Peyer's patch (tissue), 4 donors: ENCODE measurements at regions not wholly inside any gene's neighbourhood (a gene's known extent, or its start where the extent isn't known, plus 50 kb on each side); places are given as distances from the start of the nearest gene placed in this dataset.

Experiments used
- DNase-seq, 3 donors: peaks; one replicate each; pipeline ENCODE4 v3.0.0-alpha.2; 2017 to 2019
- H3K27ac ChIP-seq, 4 donors: fragments of 200-600 bp; sonication (generic); one replicate each; pipeline ENCODE4 v1.5.1; 2016 to 2019
- H3K27me3 ChIP-seq, 2 donors: fragments of 200-600 bp; sonication (generic); one replicate each; pipeline ENCODE4 v1.5.1; 2019
- H3K36me3 ChIP-seq, 3 donors: fragments of 200-600 bp; sonication (generic); one replicate each; pipeline ENCODE4 v1.5.1; 2016 to 2019
- H3K4me1 ChIP-seq, 4 donors: fragments of 200-600 bp; sonication (generic); one replicate each; pipeline ENCODE4 v1.5.1; 2016 to 2019
- H3K4me3 ChIP-seq, 4 donors: fragments of 200-600 bp; sonication (generic); 1 replicate in 3 of 4; 2 replicates in 1 of 4; pipeline ENCODE4 v1.5.1; 2016 to 2019; ENCODE audit warnings: mild to moderate bottlenecking in 1 of 4
- H3K9me3 ChIP-seq, 4 donors: fragments of 200-600 bp; sonication (generic); one replicate each; pipeline ENCODE4 v1.5.1; 2016 to 2019; ENCODE audit warnings: mild to moderate bottlenecking in 1 of 4
- CTCF ChIP-seq, 6 experiments: fragments of 450-650 bp in 4 of 6; fragments of 200-600 bp in 2 of 6; sonication (generic) in 1 of 6; IDR thresholded peaks; one replicate each; pipeline ENCODE4 v1.5.1; 2017 to 2019; ENCODE audit warnings: antibody characterized with exemption in 6 of 6, mild to moderate bottlenecking in 3 of 6, moderate library complexity in 1 of 6
- POLR2A ChIP-seq, 2 donors: fragments of 450-650 bp; IDR thresholded peaks; one replicate each; pipeline ENCODE4 v1.5.1; 2017; ENCODE audit warnings: antibody characterized with exemption in 2 of 2, mild to moderate bottlenecking in 2 of 2, moderate library complexity in 2 of 2

- Histone ChIP-seq H3K9me3 (no peaks in the 10 kb centered on the region), H3K4me3 (no peak overlapping the region), H3K27ac (peak overlapping the region in 3 of 4 donors; percentile 48 to 77 (median 77)), H3K4me1 (peaks cover 0 to 31% (median 5%) of the 10 kb centered on the region in 4 donors), H3K36me3 (no peaks in the 10 kb centered on the region), H3K27me3 (no peaks in the 10 kb centered on the region)
- TF ChIP-seq CTCF (IDR thresholded peaks at IDR 0.05) (no peak), POLR2A (IDR thresholded peaks at IDR 0.05) (no peak)
- peak in 2 of 3 donors; percentile 57 to 58 for DNase-seq
These were observed 88.0 kb downstream of the FEM1C start for GRCh38 chr5:115456539-115457040.

- Histone ChIP-seq H3K4me1 (peaks cover 0 to 33% (median 6%) of the 10 kb centered on the region in 4 donors), H3K36me3 (no peaks in the 10 kb centered on the region), H3K4me3 (no peak overlapping the region), H3K27me3 (no peaks in the 10 kb centered on the region), H3K27ac (peak overlapping the region in 3 of 4 donors; percentile 48 to 77 (median 77)), H3K9me3 (no peaks in the 10 kb centered on the region)
- TF ChIP-seq POLR2A (IDR thresholded peaks at IDR 0.05) (no peak), CTCF (IDR thresholded peaks at IDR 0.05) (no peak)
- DNase-seq, result no peak
These were observed 88.5 kb downstream of the FEM1C start for GRCh38 chr5:115456056-115456455.

GRCh38 chr5:115455301-115455707 lies 89.3 kb downstream of the FEM1C start:
- peaks cover 0 to 39% (median 7%) of the 10 kb centered on the region in 4 donors for H3K4me1 ChIP-seq
- no peaks in the 10 kb centered on the region for H3K9me3 ChIP-seq
- H3K27me3 ChIP-seq, result no peaks in the 10 kb centered on the region
- H3K4me3 ChIP-seq, result no peak overlapping the region
- TF ChIP-seq CTCF (IDR thresholded peaks at IDR 0.05), result no peak
- TF ChIP-seq POLR2A (IDR thresholded peaks at IDR 0.05), result peak in 1 of 2 donors; percentile 30
- no peaks in the 10 kb centered on the region for H3K36me3 ChIP-seq
- peak in 1 of 3 donors; percentile 76 for DNase-seq
- H3K27ac ChIP-seq, result peak overlapping the region in 3 of 4 donors; percentile 50 to 77 (median 77)

- TF ChIP-seq POLR2A (IDR thresholded peaks at IDR 0.05) (no peak), CTCF (IDR thresholded peaks at IDR 0.05) (no peak)
- Histone ChIP-seq H3K27me3 (no peaks in the 10 kb centered on the region), H3K36me3 (no peaks in the 10 kb centered on the region), H3K4me3 (no peak overlapping the region), H3K4me1 (peaks cover 0 to 42% (median 7%) of the 10 kb centered on the region in 4 donors), H3K9me3 (no peaks in the 10 kb centered on the region), H3K27ac (peak overlapping the region in 2 of 4 donors; percentile 85 to 90)
- no peak for DNase-seq
These were observed 91.0 kb downstream of the FEM1C start for GRCh38 chr5:115453391-115454095.

- peaks cover 0 to 42% (median 7%) of the 10 kb centered on the region in 4 donors for H3K4me1 ChIP-seq
- peak overlapping the region in 3 of 4 donors; percentile 66 to 90 (median 85) for H3K27ac ChIP-seq
- H3K9me3 ChIP-seq, result no peaks in the 10 kb centered on the region
These were observed 91.9 kb downstream of the FEM1C start for GRCh38 chr5:115452536-115453235.

More at GRCh38 chr5:115452536-115453235, 91.9 kb downstream of the FEM1C start:
- TF ChIP-seq CTCF (IDR thresholded peaks at IDR 0.05), result no peak
- TF ChIP-seq POLR2A (IDR thresholded peaks at IDR 0.05), result no peak
- Histone ChIP-seq H3K27me3 (no peaks in the 10 kb centered on the region), H3K4me3 (no peak overlapping the region), H3K36me3 (no peaks in the 10 kb centered on the region)
- DNase-seq, result no peak
